HepG2 (cell line): ENCODE measurements at regions not wholly inside any gene's neighbourhood (a gene's known extent, or its start where the extent isn't known, plus 50 kb on each side); places are given as distances from the start of the nearest gene placed in this dataset.
A peak's percentile ranks its signal among the peaks of the same experiment; 100 is the strongest.

Source experiments
- CHCHD3 ChIP-seq: sonication (generic); formaldehyde crosslinking; IDR thresholded peaks from 2 replicates; pipeline ENCODE4 v1.8.0; 2022; ENCODE audit warnings: mild to moderate bottlenecking, missing genetic modification reagents, moderate library complexity
- DNMT1 ChIP-seq: sonication (generic); formaldehyde crosslinking; IDR thresholded peaks from 2 replicates; pipeline ENCODE4 v1.5.1; 2020; ENCODE audit warnings: mild to moderate bottlenecking, missing genetic modification reagents
- HMG20B ChIP-seq: conservative IDR thresholded peaks from 2 replicates; pipeline ENCODE4 v1.6.1; 2016; ENCODE audit warnings: missing genetic modification reagents, missing compliant biosample characterization
- IKZF1 ChIP-seq: fragments of 450-650 bp; IDR thresholded peaks from 2 replicates; pipeline ENCODE4 v1.7.1; 2016
- KDM6A ChIP-seq: IDR thresholded peaks from 2 replicates; pipeline ENCODE4 v1.6.1; 2016; ENCODE audit warnings: low read depth
- MLX ChIP-seq: IDR thresholded peaks from 2 replicates; pipeline ENCODE4 v1.6.1; 2016
- PATZ1 ChIP-seq: sonication (generic); formaldehyde crosslinking; IDR thresholded peaks from 2 replicates; pipeline ENCODE4 v1.4.0; 2020; ENCODE audit warnings: missing genetic modification reagents
- TBL1XR1 ChIP-seq: fragments of 150-350 bp; IDR thresholded peaks from 2 replicates; pipeline ENCODE4 v1.6.1; 2014; ENCODE audit warnings: borderline replicate concordance, low read length; ENCODE audit not compliant: partially characterized antibody
- ZFP1 ChIP-seq: IDR thresholded peaks from 2 replicates; pipeline ENCODE4 v1.6.1; 2016
- ZNF331 ChIP-seq: sonication (generic); formaldehyde crosslinking; IDR thresholded peaks from 2 replicates; pipeline ENCODE4 v1.4.0; 2020; ENCODE audit warnings: missing genetic modification reagents
- ZNF484 ChIP-seq: sonication (generic); formaldehyde crosslinking; IDR thresholded peaks from 2 replicates; pipeline ENCODE4 v1.5.1; 2020; ENCODE audit warnings: mild to moderate bottlenecking, low read depth, missing genetic modification reagents, borderline replicate concordance
- ZNF768 ChIP-seq: sonication (generic); formaldehyde crosslinking; IDR thresholded peaks from 2 replicates; pipeline ENCODE4 v1.4.0; 2020; ENCODE audit warnings: missing genetic modification reagents
- TF ChIP-seq, protein P1 (sequence below): sonication (generic); formaldehyde crosslinking; IDR thresholded peaks from 2 replicates; pipeline ENCODE4 v1.4.0; 2020; ENCODE audit warnings: missing genetic modification reagents
- TF ChIP-seq, protein P2 (sequence below): IDR thresholded peaks from 2 replicates; pipeline ENCODE4 v1.6.1; 2016; ENCODE audit warnings: low read depth, borderline replicate concordance
- TF ChIP-seq, protein P3 (sequence below): sonication (generic); formaldehyde crosslinking; conservative IDR thresholded peaks from 2 replicates; pipeline ENCODE4 v1.8.0; 2022; ENCODE audit warnings: mild to moderate bottlenecking, moderate library complexity, missing genetic modification reagents
- TF ChIP-seq, protein P4 (sequence below): sonication (generic); formaldehyde crosslinking; IDR thresholded peaks from 2 replicates; pipeline ENCODE4 v1.8.1; 2022; ENCODE audit warnings: low read depth, mild to moderate bottlenecking, missing genetic modification reagents

GRCh38 chr7:372932-373791 is 83.2 kb downstream of the FOXL3 start (continued):
- peak; percentile 96 for TF ChIP-seq PATZ1 (CRISPR knock-in tag)
- TF ChIP-seq, protein P1, sequence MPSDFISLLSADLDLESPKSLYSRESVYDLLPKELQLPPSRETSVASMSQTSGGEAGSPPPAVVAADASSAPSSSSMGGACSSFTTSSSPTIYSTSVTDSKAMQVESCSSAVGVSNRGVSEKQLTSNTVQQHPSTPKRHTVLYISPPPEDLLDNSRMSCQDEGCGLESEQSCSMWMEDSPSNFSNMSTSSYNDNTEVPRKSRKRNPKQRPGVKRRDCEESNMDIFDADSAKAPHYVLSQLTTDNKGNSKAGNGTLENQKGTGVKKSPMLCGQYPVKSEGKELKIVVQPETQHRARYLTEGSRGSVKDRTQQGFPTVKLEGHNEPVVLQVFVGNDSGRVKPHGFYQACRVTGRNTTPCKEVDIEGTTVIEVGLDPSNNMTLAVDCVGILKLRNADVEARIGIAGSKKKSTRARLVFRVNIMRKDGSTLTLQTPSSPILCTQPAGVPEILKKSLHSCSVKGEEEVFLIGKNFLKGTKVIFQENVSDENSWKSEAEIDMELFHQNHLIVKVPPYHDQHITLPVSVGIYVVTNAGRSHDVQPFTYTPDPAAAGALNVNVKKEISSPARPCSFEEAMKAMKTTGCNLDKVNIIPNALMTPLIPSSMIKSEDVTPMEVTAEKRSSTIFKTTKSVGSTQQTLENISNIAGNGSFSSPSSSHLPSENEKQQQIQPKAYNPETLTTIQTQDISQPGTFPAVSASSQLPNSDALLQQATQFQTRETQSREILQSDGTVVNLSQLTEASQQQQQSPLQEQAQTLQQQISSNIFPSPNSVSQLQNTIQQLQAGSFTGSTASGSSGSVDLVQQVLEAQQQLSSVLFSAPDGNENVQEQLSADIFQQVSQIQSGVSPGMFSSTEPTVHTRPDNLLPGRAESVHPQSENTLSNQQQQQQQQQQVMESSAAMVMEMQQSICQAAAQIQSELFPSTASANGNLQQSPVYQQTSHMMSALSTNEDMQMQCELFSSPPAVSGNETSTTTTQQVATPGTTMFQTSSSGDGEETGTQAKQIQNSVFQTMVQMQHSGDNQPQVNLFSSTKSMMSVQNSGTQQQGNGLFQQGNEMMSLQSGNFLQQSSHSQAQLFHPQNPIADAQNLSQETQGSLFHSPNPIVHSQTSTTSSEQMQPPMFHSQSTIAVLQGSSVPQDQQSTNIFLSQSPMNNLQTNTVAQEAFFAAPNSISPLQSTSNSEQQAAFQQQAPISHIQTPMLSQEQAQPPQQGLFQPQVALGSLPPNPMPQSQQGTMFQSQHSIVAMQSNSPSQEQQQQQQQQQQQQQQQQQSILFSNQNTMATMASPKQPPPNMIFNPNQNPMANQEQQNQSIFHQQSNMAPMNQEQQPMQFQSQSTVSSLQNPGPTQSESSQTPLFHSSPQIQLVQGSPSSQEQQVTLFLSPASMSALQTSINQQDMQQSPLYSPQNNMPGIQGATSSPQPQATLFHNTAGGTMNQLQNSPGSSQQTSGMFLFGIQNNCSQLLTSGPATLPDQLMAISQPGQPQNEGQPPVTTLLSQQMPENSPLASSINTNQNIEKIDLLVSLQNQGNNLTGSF (CRISPR knock-in tag), result no peak
- no peak for TF ChIP-seq MLX
- no peak for TF ChIP-seq TBL1XR1
- TF ChIP-seq HMG20B (CRISPR knock-in tag), result peak; percentile 68
- peak; percentile 48; the same call in 1 of the 2 replicates for TF ChIP-seq ZNF331
- TF ChIP-seq ZFP1 (CRISPR knock-in tag), result 0 out of 2 replicates have a peak, but pooled peaks have one; percentile 31
- peak; percentile 7; the same call in 1 of the 2 replicates for TF ChIP-seq ZNF768 (CRISPR knock-in tag)
- TF ChIP-seq ZNF484 (CRISPR knock-in tag), result no peak
- TF ChIP-seq, protein P2, sequence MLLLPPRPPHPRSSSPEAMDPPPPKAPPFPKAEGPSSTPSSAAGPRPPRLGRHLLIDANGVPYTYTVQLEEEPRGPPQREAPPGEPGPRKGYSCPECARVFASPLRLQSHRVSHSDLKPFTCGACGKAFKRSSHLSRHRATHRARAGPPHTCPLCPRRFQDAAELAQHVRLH (CRISPR knock-in tag), result no peak; the same call in 1 of the 2 replicates
- no peak for TF ChIP-seq DNMT1 (CRISPR knock-in tag)
- TF ChIP-seq KDM6A, result no peak
- TF ChIP-seq, protein P3, sequence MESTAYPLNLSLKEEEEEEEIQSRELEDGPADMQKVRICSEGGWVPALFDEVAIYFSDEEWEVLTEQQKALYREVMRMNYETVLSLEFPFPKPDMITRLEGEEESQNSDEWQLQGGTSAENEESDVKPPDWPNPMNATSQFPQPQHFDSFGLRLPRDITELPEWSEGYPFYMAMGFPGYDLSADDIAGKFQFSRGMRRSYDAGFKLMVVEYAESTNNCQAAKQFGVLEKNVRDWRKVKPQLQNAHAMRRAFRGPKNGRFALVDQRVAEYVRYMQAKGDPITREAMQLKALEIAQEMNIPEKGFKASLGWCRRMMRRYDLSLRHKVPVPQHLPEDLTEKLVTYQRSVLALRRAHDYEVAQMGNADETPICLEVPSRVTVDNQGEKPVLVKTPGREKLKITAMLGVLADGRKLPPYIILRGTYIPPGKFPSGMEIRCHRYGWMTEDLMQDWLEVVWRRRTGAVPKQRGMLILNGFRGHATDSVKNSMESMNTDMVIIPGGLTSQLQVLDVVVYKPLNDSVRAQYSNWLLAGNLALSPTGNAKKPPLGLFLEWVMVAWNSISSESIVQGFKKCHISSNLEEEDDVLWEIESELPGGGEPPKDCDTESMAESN, result no peak; the same call in 1 of the 2 replicates
- TF ChIP-seq CHCHD3 (CRISPR knock-in tag), result no peak
- TF ChIP-seq IKZF1, result no peak
- TF ChIP-seq, protein P4, sequence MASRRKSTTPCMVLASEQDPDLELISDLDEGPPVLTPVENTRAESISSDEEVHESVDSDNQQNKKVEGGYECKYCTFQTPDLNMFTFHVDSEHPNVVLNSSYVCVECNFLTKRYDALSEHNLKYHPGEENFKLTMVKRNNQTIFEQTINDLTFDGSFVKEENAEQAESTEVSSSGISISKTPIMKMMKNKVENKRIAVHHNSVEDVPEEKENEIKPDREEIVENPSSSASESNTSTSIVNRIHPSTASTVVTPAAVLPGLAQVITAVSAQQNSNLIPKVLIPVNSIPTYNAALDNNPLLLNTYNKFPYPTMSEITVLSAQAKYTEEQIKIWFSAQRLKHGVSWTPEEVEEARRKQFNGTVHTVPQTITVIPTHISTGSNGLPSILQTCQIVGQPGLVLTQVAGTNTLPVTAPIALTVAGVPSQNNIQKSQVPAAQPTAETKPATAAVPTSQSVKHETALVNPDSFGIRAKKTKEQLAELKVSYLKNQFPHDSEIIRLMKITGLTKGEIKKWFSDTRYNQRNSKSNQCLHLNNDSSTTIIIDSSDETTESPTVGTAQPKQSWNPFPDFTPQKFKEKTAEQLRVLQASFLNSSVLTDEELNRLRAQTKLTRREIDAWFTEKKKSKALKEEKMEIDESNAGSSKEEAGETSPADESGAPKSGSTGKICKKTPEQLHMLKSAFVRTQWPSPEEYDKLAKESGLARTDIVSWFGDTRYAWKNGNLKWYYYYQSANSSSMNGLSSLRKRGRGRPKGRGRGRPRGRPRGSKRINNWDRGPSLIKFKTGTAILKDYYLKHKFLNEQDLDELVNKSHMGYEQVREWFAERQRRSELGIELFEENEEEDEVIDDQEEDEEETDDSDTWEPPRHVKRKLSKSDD (CRISPR knock-in tag), result 0 out of 2 replicates have a peak, but pooled peaks have one; percentile 28
